ENCODE measurements at regions not wholly inside any gene's neighbourhood (a gene's known extent, or its start where the extent isn't known, plus 50 kb on each side); places are given as distances from the start of the nearest gene placed in this dataset.

- no peak overlapping the region for H3K4me3 ChIP-seq (ENCODE audit: low read depth, low read length)
- H3K9ac ChIP-seq: no peak overlapping the region
- no peaks in the 10 kb centered on the region for H3K79me2 ChIP-seq
- no peaks in the 10 kb centered on the region for H3K27me3 ChIP-seq (ENCODE audit: control insufficient read depth, insufficient read depth, low read length)
- no peaks in the 10 kb centered on the region for H3K4me1 ChIP-seq
- TF ChIP-seq, protein P1, sequence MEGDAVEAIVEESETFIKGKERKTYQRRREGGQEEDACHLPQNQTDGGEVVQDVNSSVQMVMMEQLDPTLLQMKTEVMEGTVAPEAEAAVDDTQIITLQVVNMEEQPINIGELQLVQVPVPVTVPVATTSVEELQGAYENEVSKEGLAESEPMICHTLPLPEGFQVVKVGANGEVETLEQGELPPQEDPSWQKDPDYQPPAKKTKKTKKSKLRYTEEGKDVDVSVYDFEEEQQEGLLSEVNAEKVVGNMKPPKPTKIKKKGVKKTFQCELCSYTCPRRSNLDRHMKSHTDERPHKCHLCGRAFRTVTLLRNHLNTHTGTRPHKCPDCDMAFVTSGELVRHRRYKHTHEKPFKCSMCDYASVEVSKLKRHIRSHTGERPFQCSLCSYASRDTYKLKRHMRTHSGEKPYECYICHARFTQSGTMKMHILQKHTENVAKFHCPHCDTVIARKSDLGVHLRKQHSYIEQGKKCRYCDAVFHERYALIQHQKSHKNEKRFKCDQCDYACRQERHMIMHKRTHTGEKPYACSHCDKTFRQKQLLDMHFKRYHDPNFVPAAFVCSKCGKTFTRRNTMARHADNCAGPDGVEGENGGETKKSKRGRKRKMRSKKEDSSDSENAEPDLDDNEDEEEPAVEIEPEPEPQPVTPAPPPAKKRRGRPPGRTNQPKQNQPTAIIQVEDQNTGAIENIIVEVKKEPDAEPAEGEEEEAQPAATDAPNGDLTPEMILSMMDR (IDR thresholded peaks at IDR 0.05): no peak
- no peak overlapping the region for H3K4me2 ChIP-seq (ENCODE audit: low read length)
- no peak overlapping the region for H3K27ac ChIP-seq
- no peaks in the 10 kb centered on the region for H3K9me3 ChIP-seq (ENCODE audit: control insufficient read depth, low read length)
- no peak overlapping the region for H2AFZ ChIP-seq
- H3K36me3 ChIP-seq (ENCODE audit: control insufficient read depth, insufficient read depth, low read length): no peaks in the 10 kb centered on the region
Measured at GRCh38 chr2:67096886-67097285, 300.2 kb upstream of the ETAA1 start.

GRCh38 chr2:67103157-67103556 is 294.0 kb upstream of the ETAA1 start:
- TF ChIP-seq, protein P1 (IDR thresholded peaks at IDR 0.05): no peak

GRCh38 chr2:67108231-67108630 is 288.9 kb upstream of the ETAA1 start:
- no peaks in the 10 kb centered on the region for H3K27me3 ChIP-seq (ENCODE audit: control insufficient read depth, insufficient read depth, low read length)
- no peaks in the 10 kb centered on the region for H3K4me1 ChIP-seq
- H3K4me2 ChIP-seq (ENCODE audit: low read length): no peak overlapping the region
- no peak overlapping the region for H3K4me3 ChIP-seq (ENCODE audit: low read depth, low read length)
- no peaks in the 10 kb centered on the region for H3K36me3 ChIP-seq (ENCODE audit: control insufficient read depth, insufficient read depth, low read length)
- no peak overlapping the region for H3K27ac ChIP-seq
- H2AFZ ChIP-seq: no peak overlapping the region
- H3K9me3 ChIP-seq (ENCODE audit: control insufficient read depth, low read length): no peaks in the 10 kb centered on the region
- no peak overlapping the region for H3K9ac ChIP-seq
- H3K79me2 ChIP-seq: no peaks in the 10 kb centered on the region
- TF ChIP-seq, protein P1 (IDR thresholded peaks at IDR 0.05): no peak

More at GRCh38 chr2:67103157-67103556, 294.0 kb upstream of the ETAA1 start:
- Histone ChIP-seq H3K4me1 (no peaks in the 10 kb centered on the region), H2AFZ (no peak overlapping the region), H3K9ac (no peak overlapping the region), H3K27ac (no peak overlapping the region), H3K4me2 (ENCODE audit: low read length) (no peak overlapping the region), H3K9me3 (ENCODE audit: control insufficient read depth, low read length) (no peaks in the 10 kb centered on the region), H3K36me3 (ENCODE audit: control insufficient read depth, insufficient read depth, low read length) (no peaks in the 10 kb centered on the region), H3K79me2 (no peaks in the 10 kb centered on the region), H3K4me3 (ENCODE audit: low read depth, low read length) (no peak overlapping the region), H3K27me3 (ENCODE audit: control insufficient read depth, insufficient read depth, low read length) (no peaks in the 10 kb centered on the region)

GRCh38 chr2:67124531-67124930 is 272.6 kb upstream of the ETAA1 start:
- TF ChIP-seq, protein P1 (IDR thresholded peaks at IDR 0.05): no peak
- H3K27me3 ChIP-seq (ENCODE audit: control insufficient read depth, insufficient read depth, low read length): no peaks in the 10 kb centered on the region

DNA sequence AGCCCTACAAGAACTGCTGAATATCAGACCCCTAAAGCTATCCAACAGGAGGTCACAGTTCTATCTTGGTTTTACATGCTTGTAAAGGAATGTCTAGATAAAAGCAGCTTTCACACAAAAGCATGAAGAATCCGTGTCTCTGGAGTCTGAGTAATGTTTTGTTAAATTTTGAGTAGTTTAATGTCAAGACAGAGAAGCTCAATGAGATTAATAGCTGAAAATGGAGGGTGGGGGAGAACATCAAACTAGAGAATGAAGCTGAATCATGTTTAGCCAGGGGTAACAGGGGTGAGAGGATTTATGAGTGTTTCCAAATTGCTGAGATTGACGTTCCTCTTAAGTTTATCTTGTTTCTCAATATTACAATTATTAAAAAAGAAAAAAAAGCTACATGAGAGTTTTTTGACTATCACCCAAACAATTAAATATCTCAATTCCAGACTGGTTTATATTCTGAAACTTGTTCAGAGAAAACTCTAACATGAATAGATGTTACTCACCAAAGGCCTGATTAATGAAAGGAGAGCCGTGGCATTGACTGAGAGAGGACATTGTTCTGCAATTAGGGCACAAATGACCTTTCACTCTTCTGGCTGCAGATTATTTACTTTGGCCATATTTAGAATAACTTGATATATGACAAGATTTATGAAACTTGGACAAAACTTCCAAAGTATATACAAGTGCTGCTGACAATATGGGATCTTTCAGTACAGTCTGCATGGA is 266.4 kb upstream of the ETAA1 start:
- no peaks in the 10 kb centered on the region for H3K36me3 ChIP-seq (ENCODE audit: control insufficient read depth, insufficient read depth, low read length)
- TF ChIP-seq, protein P1 (IDR thresholded peaks at IDR 0.05): no peak
- no peak overlapping the region for H3K4me2 ChIP-seq (ENCODE audit: low read length)
- H3K27ac ChIP-seq: no peak overlapping the region
- no peaks in the 10 kb centered on the region for H3K79me2 ChIP-seq
- no peaks in the 10 kb centered on the region for H3K27me3 ChIP-seq (ENCODE audit: control insufficient read depth, insufficient read depth, low read length)
- no peak overlapping the region for H3K9ac ChIP-seq
- H3K9me3 ChIP-seq (ENCODE audit: control insufficient read depth, low read length): no peaks in the 10 kb centered on the region
- no peak overlapping the region for H3K4me3 ChIP-seq (ENCODE audit: low read depth, low read length)
- no peak overlapping the region for H2AFZ ChIP-seq
- H3K4me1 ChIP-seq: no peaks in the 10 kb centered on the region

More at GRCh38 chr2:67124531-67124930, 272.6 kb upstream of the ETAA1 start:
- no peaks in the 10 kb centered on the region for H3K36me3 ChIP-seq (ENCODE audit: control insufficient read depth, insufficient read depth, low read length)
- no peaks in the 10 kb centered on the region for H3K79me2 ChIP-seq
- no peak overlapping the region for H3K9ac ChIP-seq
- no peak overlapping the region for H3K27ac ChIP-seq
- no peaks in the 10 kb centered on the region for H3K4me1 ChIP-seq
- H3K9me3 ChIP-seq (ENCODE audit: control insufficient read depth, low read length): no peaks in the 10 kb centered on the region
- H2AFZ ChIP-seq: no peak overlapping the region
- no peak overlapping the region for H3K4me2 ChIP-seq (ENCODE audit: low read length)
- no peak overlapping the region for H3K4me3 ChIP-seq (ENCODE audit: low read depth, low read length)
